Gastrocnemius medialis (tissue), 4 donors: ENCODE measurements at regions not wholly inside any gene's neighbourhood (a gene's known extent, or its start where the extent isn't known, plus 50 kb on each side); places are given as distances from the start of the nearest gene placed in this dataset.

ENCODE experiments used
- CTCF ChIP-seq, 5 experiments: fragments of 450-650 bp in 3 of 5; fragments of 200-600 bp in 2 of 5; sonication (generic) in 2 of 5; IDR thresholded peaks in 4 of 5; conservative IDR thresholded peaks in 1 of 5; 1 replicate in 4 of 5; 2 replicates in 1 of 5; pipeline ENCODE4 v1.5.1; 2016 to 2019; ENCODE audit warnings: antibody characterized with exemption in 5 of 5, mild to moderate bottlenecking in 3 of 5, moderate library complexity in 3 of 5
- POLR2A ChIP-seq, 2 donors: fragments of 450-650 bp; IDR thresholded peaks; one replicate each; pipeline ENCODE4 v1.6.1; 2017; ENCODE audit warnings: antibody characterized with exemption in 2 of 2, mild to moderate bottlenecking in 2 of 2, moderate library complexity in 2 of 2

- TF ChIP-seq CTCF (IDR thresholded peaks at IDR 0.05 in 4 of 5, conservative IDR thresholded peaks at IDR 0.05 in 1 of 5) (no peak), POLR2A (IDR thresholded peaks at IDR 0.05) (no peak)
Measured at GRCh38 chr4:64174247-64174882, 234.9 kb downstream of the TECRL start.
